ENCODE measurements at regions not wholly inside any gene's neighbourhood (a gene's known extent, or its start where the extent isn't known, plus 50 kb on each side); places are given as distances from the start of the nearest gene placed in this dataset.
"Not testable (repeated sequence)": the region's sequence is repeated elsewhere in the genome, so short reads cannot be mapped to it uniquely, and the experiment has no call there.

DNA sequence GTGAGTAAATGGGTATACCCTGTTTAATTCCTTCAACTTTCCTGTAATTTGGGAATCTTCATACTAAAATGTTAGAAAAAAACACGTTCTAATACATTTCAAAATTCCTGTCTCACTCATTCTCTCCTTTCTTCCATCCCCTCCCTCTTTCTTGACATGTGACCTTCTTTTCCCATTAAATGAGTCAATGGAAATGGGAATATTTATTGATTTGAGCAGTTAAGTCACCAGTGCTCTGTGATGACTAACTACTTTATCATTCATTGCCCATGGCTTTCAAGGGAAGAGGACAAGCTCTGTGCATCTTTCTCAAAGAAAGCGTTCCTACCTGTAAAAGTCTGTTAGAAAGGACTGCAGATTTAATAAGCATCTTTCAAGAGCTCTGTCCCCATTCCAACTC is 144.4 kb upstream of the MAP3K1 start:
- H3K4me3 ChIP-seq, result no peak overlapping the region
- 91% methylated on average over 2 of the region's 2 CpGs for WGBS
- no peaks in the 10 kb centered on the region for H3K27me3 ChIP-seq
- H3K36me3 ChIP-seq, result no peaks in the 10 kb centered on the region
- peaks cover 31% of the 10 kb centered on the region for H3K4me1 ChIP-seq
- no peak for DNase-seq (ENCODE audit: low spot score in 2 of 2)
- H3K27ac ChIP-seq, result peak overlapping the region; percentile 47
- TF ChIP-seq POLR2AphosphoS5 (IDR thresholded peaks at IDR 0.05) (no peak), EP300 (IDR thresholded peaks at IDR 0.05) (no peak), POLR2A (IDR thresholded peaks at IDR 0.05) (no peak)
- TF ChIP-seq, protein P1, sequence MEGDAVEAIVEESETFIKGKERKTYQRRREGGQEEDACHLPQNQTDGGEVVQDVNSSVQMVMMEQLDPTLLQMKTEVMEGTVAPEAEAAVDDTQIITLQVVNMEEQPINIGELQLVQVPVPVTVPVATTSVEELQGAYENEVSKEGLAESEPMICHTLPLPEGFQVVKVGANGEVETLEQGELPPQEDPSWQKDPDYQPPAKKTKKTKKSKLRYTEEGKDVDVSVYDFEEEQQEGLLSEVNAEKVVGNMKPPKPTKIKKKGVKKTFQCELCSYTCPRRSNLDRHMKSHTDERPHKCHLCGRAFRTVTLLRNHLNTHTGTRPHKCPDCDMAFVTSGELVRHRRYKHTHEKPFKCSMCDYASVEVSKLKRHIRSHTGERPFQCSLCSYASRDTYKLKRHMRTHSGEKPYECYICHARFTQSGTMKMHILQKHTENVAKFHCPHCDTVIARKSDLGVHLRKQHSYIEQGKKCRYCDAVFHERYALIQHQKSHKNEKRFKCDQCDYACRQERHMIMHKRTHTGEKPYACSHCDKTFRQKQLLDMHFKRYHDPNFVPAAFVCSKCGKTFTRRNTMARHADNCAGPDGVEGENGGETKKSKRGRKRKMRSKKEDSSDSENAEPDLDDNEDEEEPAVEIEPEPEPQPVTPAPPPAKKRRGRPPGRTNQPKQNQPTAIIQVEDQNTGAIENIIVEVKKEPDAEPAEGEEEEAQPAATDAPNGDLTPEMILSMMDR (IDR thresholded peaks at IDR 0.05), result no peak
- H3K9me3 ChIP-seq, result no peaks in the 10 kb centered on the region

DNA sequence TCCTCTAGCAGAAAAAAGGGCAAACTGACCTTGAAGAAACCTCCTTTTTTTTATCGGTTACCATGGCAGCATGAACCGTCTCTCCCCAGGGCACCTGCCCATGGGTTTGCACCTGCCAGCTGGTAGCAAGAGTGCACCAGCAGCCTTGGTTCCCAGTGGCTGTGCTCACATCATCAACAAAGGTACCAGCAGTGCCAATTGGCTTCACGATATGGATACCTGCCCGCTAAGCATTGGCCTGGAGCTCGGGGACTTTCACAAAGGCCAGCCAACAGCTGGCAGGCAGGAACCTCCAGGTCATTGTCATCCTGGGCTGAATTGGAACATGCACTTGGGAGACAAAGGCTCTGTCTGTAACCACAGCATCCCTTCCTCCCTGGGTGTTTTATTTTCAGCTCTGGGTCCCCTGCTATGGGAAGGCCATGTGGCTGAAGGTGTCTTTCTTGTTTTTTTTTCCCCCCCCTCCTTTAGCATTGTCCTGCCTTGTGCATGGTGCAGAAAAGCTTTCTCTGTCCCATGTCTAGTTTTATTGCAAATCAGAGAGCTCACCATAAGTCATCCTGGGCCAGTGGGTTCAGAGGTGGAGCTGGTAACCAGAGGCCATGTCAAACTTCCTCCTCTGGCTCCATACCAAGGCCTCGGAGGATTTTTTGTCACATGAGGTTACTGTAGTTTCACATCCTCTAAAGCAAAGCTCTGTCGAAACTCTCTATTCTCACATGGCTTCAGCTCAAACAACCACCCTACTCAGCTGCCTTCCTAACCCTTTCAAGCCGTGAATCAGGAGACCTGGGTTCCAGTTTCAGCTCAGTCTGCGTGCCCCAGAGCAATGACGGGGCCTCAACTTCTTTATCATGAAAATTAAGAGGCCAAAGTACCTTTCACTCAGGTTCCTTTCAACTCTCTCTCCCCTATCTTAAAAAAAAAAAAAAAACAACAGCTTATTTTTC is 145.5 kb upstream of the MAP3K1 start:
- 46% methylated on average over 10 of the region's 10 CpGs for WGBS
- peak in 1 of 2 donors; percentile 83 for DNase-seq (ENCODE audit: low spot score in 2 of 2)
- no peak for TF ChIP-seq POLR2A (IDR thresholded peaks at IDR 0.05)
- peak in 1 of 3 donors; percentile 12 for TF ChIP-seq POLR2AphosphoS5 (IDR thresholded peaks at IDR 0.05)
- H3K4me1 ChIP-seq, result peaks cover 26% of the 10 kb centered on the region
- no peaks in the 10 kb centered on the region for H3K36me3 ChIP-seq
- no peak overlapping the region for H3K4me3 ChIP-seq
- no peaks in the 10 kb centered on the region for H3K27me3 ChIP-seq
- H3K27ac ChIP-seq, result peak overlapping the region; percentile 47
- no peaks in the 10 kb centered on the region for H3K9me3 ChIP-seq

DNA sequence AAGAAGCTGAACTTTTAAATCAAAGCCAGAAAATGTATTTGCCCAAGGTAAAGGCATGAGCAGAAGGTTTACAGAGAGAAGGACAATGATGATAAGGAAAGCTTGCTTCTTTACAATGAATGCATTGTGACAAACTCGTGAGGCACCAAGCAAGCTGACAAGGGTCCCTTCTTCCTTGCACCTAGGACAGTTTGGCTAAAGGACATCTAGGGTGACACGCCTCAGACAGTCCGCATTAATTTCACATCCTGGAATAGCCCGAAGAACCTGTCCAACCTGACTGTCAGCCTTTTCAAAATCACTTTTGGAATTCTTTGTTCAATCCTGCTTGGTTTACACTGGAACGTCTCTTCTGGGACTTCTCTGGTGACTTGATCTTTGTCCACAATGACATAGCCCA is 146.4 kb upstream of the MAP3K1 start:
- Histone ChIP-seq H3K27ac (peak overlapping the region; percentile 47), H3K36me3 (no peaks in the 10 kb centered on the region), H3K27me3 (no peaks in the 10 kb centered on the region), H3K4me1 (peaks cover 26% of the 10 kb centered on the region), H3K9me3 (no peaks in the 10 kb centered on the region), H3K4me3 (no peak overlapping the region)
- WGBS, result 57% methylated on average over 5 of the region's 5 CpGs
- no peak for TF ChIP-seq POLR2A (IDR thresholded peaks at IDR 0.05)
- no peak for TF ChIP-seq EP300 (IDR thresholded peaks at IDR 0.05)
- TF ChIP-seq, protein P1 (IDR thresholded peaks at IDR 0.05), result no peak
- TF ChIP-seq POLR2AphosphoS5 (IDR thresholded peaks at IDR 0.05), result peak in 2 of 3 donors; percentile 23 to 65
- DNase-seq (ENCODE audit: low spot score in 2 of 2), result no peak

DNA sequence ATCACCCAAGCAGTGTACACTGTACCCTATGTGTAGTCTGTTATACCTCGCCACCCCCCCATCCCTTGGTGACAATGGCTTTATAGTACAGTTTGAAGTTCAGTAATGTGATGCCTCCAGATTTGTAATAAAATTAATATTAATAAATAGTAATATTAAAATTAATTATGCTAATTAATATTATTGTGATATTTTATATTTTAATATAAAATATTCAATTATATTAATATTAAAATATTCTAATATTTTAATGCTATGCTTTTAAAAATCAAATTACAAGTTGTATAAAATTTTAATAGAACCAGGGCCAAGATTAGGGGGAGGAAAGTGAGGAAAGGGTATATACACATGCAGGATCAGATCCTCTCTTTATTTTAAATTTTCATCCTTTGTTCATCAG is 147.7 kb upstream of the MAP3K1 start:
- 96% methylated on average over 1 of the region's 1 CpG for WGBS
- Histone ChIP-seq H3K27me3 (no peaks in the 10 kb centered on the region), H3K9me3 (no peaks in the 10 kb centered on the region), H3K4me3 (no peak overlapping the region), H3K4me1 (peaks cover 26% of the 10 kb centered on the region), H3K36me3 (no peaks in the 10 kb centered on the region), H3K27ac (no peak overlapping the region)
- DNase-seq (ENCODE audit: low spot score in 2 of 2), result no peak
- TF ChIP-seq EP300 (IDR thresholded peaks at IDR 0.05) (no peak), POLR2AphosphoS5 (IDR thresholded peaks at IDR 0.05) (no peak), POLR2A (IDR thresholded peaks at IDR 0.05) (no peak)
- TF ChIP-seq, protein P1 (IDR thresholded peaks at IDR 0.05), result no peak

DNA sequence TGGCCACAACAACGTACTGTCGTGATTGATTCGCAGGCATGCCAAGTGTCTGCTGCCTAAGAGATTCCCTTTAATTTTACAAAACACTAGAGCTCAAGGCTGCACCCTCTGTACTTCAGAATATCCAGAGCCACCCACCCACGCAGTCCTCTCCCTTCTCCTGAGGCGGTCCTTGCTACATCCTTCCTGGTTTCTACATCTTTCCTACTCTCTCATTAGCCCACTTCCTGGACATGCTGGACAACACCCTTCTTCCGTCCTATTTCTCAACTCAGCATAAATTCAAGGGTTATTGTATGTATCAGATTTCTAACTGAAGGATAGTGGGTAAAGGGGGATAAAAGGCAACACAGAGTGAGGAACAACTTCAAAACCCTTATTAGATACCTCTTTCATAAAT is 148.4 kb upstream of the MAP3K1 start:
- Histone ChIP-seq H3K27me3 (no peaks in the 10 kb centered on the region), H3K9me3 (no peaks in the 10 kb centered on the region), H3K36me3 (no peaks in the 10 kb centered on the region), H3K4me3 (no peak overlapping the region), H3K27ac (no peak overlapping the region), H3K4me1 (peaks cover 26% of the 10 kb centered on the region)
- no peak for DNase-seq (ENCODE audit: low spot score in 2 of 2)
- TF ChIP-seq POLR2A (IDR thresholded peaks at IDR 0.05) (no peak), POLR2AphosphoS5 (IDR thresholded peaks at IDR 0.05) (no peak), EP300 (IDR thresholded peaks at IDR 0.05) (no peak)
- TF ChIP-seq, protein P1 (IDR thresholded peaks at IDR 0.05), result no peak
- WGBS, result 91% methylated on average over 6 of the region's 6 CpGs

DNA sequence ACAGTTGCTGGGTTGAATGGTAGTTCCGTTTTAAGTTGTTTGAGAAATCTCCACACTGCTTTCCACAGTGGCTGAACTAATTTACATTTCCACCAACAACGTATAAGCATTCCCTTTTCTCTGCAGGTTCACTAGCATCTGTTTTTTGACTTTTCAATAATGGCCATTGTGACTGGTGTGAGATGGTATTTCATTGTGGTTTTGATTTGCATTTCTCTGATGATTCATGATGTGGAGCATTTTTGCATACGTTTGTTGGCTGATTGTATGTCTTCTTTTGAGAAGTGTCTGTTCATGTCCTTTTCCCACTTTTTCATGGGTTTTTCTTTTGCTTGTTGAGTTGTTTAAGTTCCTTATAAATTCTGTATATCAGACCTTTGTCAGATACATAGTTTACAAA is 150.2 kb upstream of the MAP3K1 start:
- WGBS, result 67% methylated on average over 3 of the region's 3 CpGs
- not testable (repeated sequence) for H3K36me3 ChIP-seq; H3K27me3 ChIP-seq; H3K4me3 ChIP-seq; H3K9me3 ChIP-seq; H3K27ac ChIP-seq; DNase-seq (ENCODE audit: low spot score in 2 of 2)
- H3K4me1 ChIP-seq, result peaks cover 18% of the 10 kb centered on the region

All from suprapubic skin (tissue), 4 donors.